ENCODE measurements at regions not wholly inside any gene's neighbourhood (a gene's known extent, or its start where the extent isn't known, plus 50 kb on each side); places are given as distances from the start of the nearest gene placed in this dataset.

- H3K79me1 ChIP-seq (ENCODE audit: low read depth in 1 of 2, low read length in 2 of 2) = no peaks in the 10 kb centered on the region
- no peaks in the 10 kb centered on the region for H3K27me3 ChIP-seq (ENCODE audit: control insufficient read depth, insufficient read depth, low read length)
- H3K4me3 ChIP-seq (ENCODE audit: insufficient read depth, low read depth, low read length) = no peak overlapping the region
- POLR2A ChIA-PET (ENCODE audit: unreplicated experiment) = no interaction called here
- in situ Hi-C loops (cut with MboI; ENCODE audit: low sequenced_read_pairs) = no loop called here
- no peaks in the 10 kb centered on the region for H3K9me3 ChIP-seq (ENCODE audit: control insufficient read depth, insufficient read depth, low read length)
- H2BK120ac ChIP-seq (ENCODE audit: low read depth, low read length) = peak overlapping the region; percentile 55
- dilution Hi-C loops (cut with HindIII; ENCODE audit: low sequenced_read_pairs, unreplicated experiment) = no loop called here
- peak; percentile 39 for DNase-seq
- H3K27ac ChIP-seq (ENCODE audit: insufficient read depth, low read length) = no peak overlapping the region
- H2BK15ac ChIP-seq (ENCODE audit: low read depth, low read length) = peak overlapping the region; percentile 20; the same call in 2 of the 3 replicates
- peaks cover 2% of the 10 kb centered on the region; the same call in 1 of the 2 replicates for H3K4me1 ChIP-seq (ENCODE audit: control insufficient read depth, insufficient read depth, low read length)
- peak overlapping the region; percentile 39; the same call in 1 of the 2 replicates for H2AK5ac ChIP-seq (ENCODE audit: low read depth, low read length)
- no peaks in the 10 kb centered on the region for H4K20me1 ChIP-seq (ENCODE audit: insufficient read depth, low read length)
- H4K8ac ChIP-seq (ENCODE audit: low read depth in 2 of 2, low read length in 2 of 2) = peak overlapping the region in 1 of 2 experiments; percentile 21; a peak in 1 of 4 replicates
- intact Hi-C loops (cut with micrococcal nuclease) = no loop called here
- no peaks in the 10 kb centered on the region for H3K36me3 ChIP-seq (ENCODE audit: control insufficient read depth, insufficient read depth, low read length)
- H4K91ac ChIP-seq (ENCODE audit: insufficient read depth, low read depth, low read length) = no peak overlapping the region
- ATAC-seq (ENCODE audit: low read depth) = peak; percentile 37; the same call in 1 of the 2 replicates
- no peak overlapping the region for H3K56ac ChIP-seq (ENCODE audit: extremely low read depth, insufficient read depth, low read length)
- H3K9ac ChIP-seq (ENCODE audit: low read depth, low read length) = no peak overlapping the region
- peak overlapping the region; percentile 46; the same call in 1 of the 2 replicates for H3K23ac ChIP-seq (ENCODE audit: low read depth, low read length)
- H4K5ac ChIP-seq (ENCODE audit: low read depth, low read length) = no peak overlapping the region
- peak overlapping the region; percentile 49 for H2BK20ac ChIP-seq (ENCODE audit: low read depth, low read length)
- H2AFZ ChIP-seq (replicated peaks; ENCODE audit: low read length, poor library complexity) = no peak overlapping the region
- H3K14ac ChIP-seq (replicated peaks; ENCODE audit: low read depth, low read length) = peak overlapping the region; percentile 19; the same call in 1 of the 2 replicates
- no peak overlapping the region for H3K4me2 ChIP-seq (ENCODE audit: low read depth, low read length)
- H2AK9ac ChIP-seq (replicated peaks; ENCODE audit: low read depth, low read length, poor library complexity) = peak overlapping the region; percentile 23
- H3K4ac ChIP-seq (ENCODE audit: low read depth, low read length) = no peak overlapping the region; the same call in 1 of the 2 replicates
- CTCF ChIA-PET = interaction anchor here (1.4 kb wide), 1 partner anchor 8 kb away, joined by 3 read pairs; no protein-coding TSS in a partner anchor
- BruUV-seq (replicated peaks) = no TSS peak
- no peak overlapping the region for H2BK5ac ChIP-seq (ENCODE audit: low read depth, low read length, poor library complexity, severe bottlenecking)
- H3K18ac ChIP-seq (ENCODE audit: low read depth, low read length) = no peak overlapping the region
- no CpG with 5 or more reads among the region's 12 CpGs for WGBS, 2 experiments (ENCODE audit: extremely low coverage in 2 of 2, insufficient read length in 1 of 2)
- H3K9me1 ChIP-seq (ENCODE audit: insufficient read depth, low read length) = peaks cover 10% of the 10 kb centered on the region
- TF ChIP-seq CHD1 (IDR thresholded peaks at IDR 0.05; ENCODE audit: low read depth, low read length) (no peak), RFX5 (IDR thresholded peaks at IDR 0.05; ENCODE audit: low read depth, low read length) (no peak), BHLHE40 (IDR thresholded peaks at IDR 0.05; ENCODE audit: low read depth, low read length) (no peak), RCOR1 (IDR thresholded peaks at IDR 0.05; ENCODE audit: insufficient replicate concordance, low read length) (no peak), FOS (IDR thresholded peaks at IDR 0.05; ENCODE audit: low read depth, low read length) (no peak), RAD21 (IDR thresholded peaks at IDR 0.05; ENCODE audit: low read length) (no peak), MAFK (IDR thresholded peaks at IDR 0.05; ENCODE audit: low read depth, low read length) (no peak), ELK1 (IDR thresholded peaks at IDR 0.05; ENCODE audit: borderline replicate concordance, low read depth, low read length) (no peak), SMC3 (IDR thresholded peaks at IDR 0.05; ENCODE audit: low read depth, low read length) (no peak), POLR2A (IDR thresholded peaks at IDR 0.05; ENCODE audit: low read depth, low read length) (no peak), MAZ (IDR thresholded peaks at IDR 0.05; ENCODE audit: borderline replicate concordance, low read depth, low read length) (no peak), MXI1 (IDR thresholded peaks at IDR 0.05; ENCODE audit: borderline replicate concordance, low read depth, low read length) (no peak)
- TF ChIP-seq, protein P1, sequence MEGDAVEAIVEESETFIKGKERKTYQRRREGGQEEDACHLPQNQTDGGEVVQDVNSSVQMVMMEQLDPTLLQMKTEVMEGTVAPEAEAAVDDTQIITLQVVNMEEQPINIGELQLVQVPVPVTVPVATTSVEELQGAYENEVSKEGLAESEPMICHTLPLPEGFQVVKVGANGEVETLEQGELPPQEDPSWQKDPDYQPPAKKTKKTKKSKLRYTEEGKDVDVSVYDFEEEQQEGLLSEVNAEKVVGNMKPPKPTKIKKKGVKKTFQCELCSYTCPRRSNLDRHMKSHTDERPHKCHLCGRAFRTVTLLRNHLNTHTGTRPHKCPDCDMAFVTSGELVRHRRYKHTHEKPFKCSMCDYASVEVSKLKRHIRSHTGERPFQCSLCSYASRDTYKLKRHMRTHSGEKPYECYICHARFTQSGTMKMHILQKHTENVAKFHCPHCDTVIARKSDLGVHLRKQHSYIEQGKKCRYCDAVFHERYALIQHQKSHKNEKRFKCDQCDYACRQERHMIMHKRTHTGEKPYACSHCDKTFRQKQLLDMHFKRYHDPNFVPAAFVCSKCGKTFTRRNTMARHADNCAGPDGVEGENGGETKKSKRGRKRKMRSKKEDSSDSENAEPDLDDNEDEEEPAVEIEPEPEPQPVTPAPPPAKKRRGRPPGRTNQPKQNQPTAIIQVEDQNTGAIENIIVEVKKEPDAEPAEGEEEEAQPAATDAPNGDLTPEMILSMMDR (conservative IDR thresholded peaks at IDR 0.05; ENCODE audit: low read depth, low read length) = no peak
- TF ChIP-seq, protein P2, sequence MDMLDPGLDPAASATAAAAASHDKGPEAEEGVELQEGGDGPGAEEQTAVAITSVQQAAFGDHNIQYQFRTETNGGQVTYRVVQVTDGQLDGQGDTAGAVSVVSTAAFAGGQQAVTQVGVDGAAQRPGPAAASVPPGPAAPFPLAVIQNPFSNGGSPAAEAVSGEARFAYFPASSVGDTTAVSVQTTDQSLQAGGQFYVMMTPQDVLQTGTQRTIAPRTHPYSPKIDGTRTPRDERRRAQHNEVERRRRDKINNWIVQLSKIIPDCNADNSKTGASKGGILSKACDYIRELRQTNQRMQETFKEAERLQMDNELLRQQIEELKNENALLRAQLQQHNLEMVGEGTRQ (IDR thresholded peaks at IDR 0.05; ENCODE audit: low read depth, low read length) = no peak
Measured at GRCh38 chr13:104014803-104015645, 948.8 kb upstream of the SLC10A2 start.

Measured in IMR-90 (cell line).